ENCODE measurements at regions not wholly inside any gene's neighbourhood (a gene's known extent, or its start where the extent isn't known, plus 50 kb on each side); places are given as distances from the start of the nearest gene placed in this dataset.

DNA sequence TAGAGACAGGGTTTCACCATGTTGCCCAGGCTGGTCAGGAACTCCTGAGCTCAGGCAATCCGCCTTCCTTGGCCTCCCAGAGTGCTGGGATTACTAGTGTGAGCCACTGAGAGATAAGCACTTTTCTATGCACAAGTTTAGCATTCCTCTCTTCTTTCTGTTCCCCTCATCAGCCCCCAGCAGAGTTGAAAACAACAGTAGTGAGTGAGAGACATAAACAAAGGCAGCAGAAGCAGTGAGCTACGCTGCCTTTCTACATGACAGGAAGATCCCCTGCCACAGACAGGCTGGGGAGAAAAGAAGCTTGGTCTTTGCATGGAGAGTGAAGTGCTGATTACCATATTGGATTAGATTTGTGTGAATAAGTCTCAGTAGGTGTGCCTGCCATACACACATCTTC is 392.0 kb upstream of the KIRREL3 start:
- no peak overlapping the region for H3K4me3 ChIP-seq (ENCODE audit: low read depth, low read length)
- no peak for TF ChIP-seq CTCF (IDR thresholded peaks at IDR 0.05; ENCODE audit: low read depth, low read length)

DNA sequence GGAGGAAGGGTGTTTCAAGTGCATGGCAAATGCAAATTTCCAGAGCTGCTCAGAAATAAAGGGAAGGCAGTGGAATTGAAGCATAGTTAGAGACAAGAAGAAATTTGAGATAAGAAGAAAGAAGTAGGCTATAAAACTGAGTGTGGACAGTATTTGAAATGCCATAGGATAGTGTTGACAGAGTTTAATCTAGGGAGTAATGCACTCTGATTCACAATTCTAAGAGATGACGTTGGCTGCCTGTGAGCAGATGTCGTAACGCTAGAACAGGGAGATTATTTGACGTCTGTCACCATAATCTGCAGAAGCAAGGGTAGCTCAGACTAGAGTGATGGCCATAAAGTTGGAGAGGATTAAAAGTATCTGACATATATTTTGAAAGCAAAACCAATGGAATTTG is 389.9 kb upstream of the KIRREL3 start:
- TF ChIP-seq CTCF (IDR thresholded peaks at IDR 0.05; ENCODE audit: low read depth, low read length), result no peak
- H3K4me3 ChIP-seq (ENCODE audit: low read depth, low read length), result no peak overlapping the region

GRCh38 chr11:127385071-127385470 is 384.5 kb upstream of the KIRREL3 start:
- TF ChIP-seq CTCF (IDR thresholded peaks at IDR 0.05; ENCODE audit: low read depth, low read length), result no peak
- H3K4me3 ChIP-seq (ENCODE audit: low read depth, low read length), result no peak overlapping the region

DNA sequence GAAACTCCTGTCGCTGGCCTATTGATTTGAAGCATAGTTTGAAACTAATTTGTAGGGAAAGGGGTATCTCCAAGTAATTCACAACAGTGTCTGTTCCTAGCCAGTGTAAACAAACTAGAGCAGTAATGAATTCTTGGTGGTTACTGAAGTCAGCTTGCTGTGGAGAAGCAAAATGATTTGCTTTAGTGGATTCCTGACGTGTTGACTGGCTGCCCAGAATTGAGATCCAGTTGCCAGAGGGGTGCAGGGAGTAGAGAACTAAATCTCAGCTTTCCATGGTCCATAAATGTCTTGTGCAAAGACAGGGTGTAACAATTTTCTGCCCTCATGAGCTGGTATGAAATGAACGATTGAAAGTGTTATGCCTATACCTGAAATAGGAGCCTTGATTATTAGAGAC is 382.5 kb upstream of the KIRREL3 start:
- no peak overlapping the region for H3K4me3 ChIP-seq (ENCODE audit: low read depth, low read length)
- TF ChIP-seq CTCF (IDR thresholded peaks at IDR 0.05; ENCODE audit: low read depth, low read length), result no peak

- TF ChIP-seq CTCF (IDR thresholded peaks at IDR 0.05; ENCODE audit: low read depth, low read length), result no peak
Observed at GRCh38 chr11:127381247-127381646, 380.7 kb upstream of the KIRREL3 start.

DNA sequence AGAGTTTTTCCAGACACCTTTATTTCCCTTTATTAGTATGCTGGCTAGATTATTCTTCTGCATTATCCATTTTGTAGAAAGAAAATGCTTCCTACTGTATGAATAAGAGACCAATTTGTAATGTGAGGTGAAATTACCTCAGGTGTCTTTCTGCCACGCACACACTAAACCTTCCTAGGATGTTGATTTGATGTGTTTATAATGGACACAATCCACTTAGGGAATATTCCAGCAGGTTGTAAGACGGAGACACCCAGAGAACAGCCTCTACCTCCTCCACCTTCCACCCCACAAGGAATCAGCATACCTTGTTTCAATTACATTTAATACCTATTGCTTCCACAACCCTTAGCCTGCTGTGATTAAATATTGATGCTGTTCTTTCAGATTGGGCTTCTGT is 379.1 kb upstream of the KIRREL3 start:
- H3K4me3 ChIP-seq (ENCODE audit: low read depth, low read length), result no peak overlapping the region
- no peak for TF ChIP-seq CTCF (IDR thresholded peaks at IDR 0.05; ENCODE audit: low read depth, low read length)

More at GRCh38 chr11:127381247-127381646, 380.7 kb upstream of the KIRREL3 start:
- no peak overlapping the region for H3K4me3 ChIP-seq (ENCODE audit: low read depth, low read length)

GRCh38 chr11:127376301-127376700 is 375.7 kb upstream of the KIRREL3 start:
- no peak for TF ChIP-seq CTCF (IDR thresholded peaks at IDR 0.05; ENCODE audit: low read depth, low read length)
- no peak overlapping the region for H3K4me3 ChIP-seq (ENCODE audit: low read depth, low read length)

Data from WI38 (cell line).